Muscle of back (tissue), 3 donors: ENCODE measurements at regions not wholly inside any gene's neighbourhood (a gene's known extent, or its start where the extent isn't known, plus 50 kb on each side); places are given as distances from the start of the nearest gene placed in this dataset.

Experiments used
- DNase-seq, 3 donors: peaks; one replicate each; pipeline versions ENCODE4 v3.0.0 to v3.0.0-alpha.2; 2013

DNA sequence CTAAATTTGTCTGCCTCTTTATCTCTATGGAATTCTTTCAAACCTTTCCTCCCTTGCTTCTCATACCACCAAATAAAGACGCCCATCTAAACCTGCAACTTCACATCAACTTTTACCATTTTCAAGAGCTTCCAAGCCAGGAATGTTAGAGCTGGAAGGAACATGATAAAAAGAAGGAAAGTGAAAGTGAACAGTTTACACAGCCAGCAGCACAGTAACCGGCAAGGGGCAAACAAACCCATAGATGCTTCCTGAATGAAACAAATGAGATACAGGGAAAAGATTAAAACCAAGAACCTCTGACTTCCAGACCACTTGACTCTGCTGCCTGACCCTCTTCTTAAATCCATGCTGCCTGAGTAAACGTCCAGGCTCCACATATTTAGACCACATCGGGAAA, 231.1 kb upstream of the CA10 start:
- DNase-seq, result no peak

DNA sequence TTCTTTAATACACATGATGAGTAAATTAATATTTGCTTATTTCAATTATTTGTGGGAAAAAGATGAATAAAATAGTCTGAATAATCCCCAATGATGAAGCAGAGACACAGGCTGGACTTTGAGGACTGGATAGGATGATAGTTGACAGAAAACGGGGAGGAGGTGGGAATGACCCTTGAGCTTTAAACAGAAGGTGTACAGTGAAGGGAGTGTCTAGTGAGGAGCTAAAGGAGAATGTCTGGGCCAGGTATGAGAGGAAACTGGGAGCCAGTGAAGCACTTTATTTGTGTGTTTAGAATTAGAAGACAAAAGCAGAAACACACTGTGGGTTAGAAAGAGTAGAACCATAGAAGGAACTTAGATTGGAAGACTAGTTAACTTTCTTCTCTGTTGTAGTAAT, 230.4 kb upstream of the CA10 start:
- no peak for DNase-seq

DNA sequence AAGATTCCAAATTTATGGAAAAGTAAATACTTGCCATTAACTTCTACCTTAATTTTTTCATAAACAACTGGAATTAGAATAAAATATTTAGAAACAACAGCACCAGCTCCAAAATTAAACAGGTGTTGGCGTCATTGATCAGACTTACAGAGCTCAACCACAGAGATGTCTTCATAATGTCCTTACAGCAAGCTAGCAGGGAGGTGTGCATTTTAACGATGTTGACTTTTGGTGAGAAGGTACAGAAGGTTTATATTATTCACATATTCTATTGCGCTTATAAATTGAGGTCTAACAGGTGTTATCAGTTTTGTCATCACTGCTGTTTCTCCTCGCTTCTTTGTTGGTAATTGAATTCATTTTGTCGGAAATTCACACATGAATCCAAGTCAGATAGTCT, 226.2 kb upstream of the CA10 start:
- DNase-seq, result no peak

DNA sequence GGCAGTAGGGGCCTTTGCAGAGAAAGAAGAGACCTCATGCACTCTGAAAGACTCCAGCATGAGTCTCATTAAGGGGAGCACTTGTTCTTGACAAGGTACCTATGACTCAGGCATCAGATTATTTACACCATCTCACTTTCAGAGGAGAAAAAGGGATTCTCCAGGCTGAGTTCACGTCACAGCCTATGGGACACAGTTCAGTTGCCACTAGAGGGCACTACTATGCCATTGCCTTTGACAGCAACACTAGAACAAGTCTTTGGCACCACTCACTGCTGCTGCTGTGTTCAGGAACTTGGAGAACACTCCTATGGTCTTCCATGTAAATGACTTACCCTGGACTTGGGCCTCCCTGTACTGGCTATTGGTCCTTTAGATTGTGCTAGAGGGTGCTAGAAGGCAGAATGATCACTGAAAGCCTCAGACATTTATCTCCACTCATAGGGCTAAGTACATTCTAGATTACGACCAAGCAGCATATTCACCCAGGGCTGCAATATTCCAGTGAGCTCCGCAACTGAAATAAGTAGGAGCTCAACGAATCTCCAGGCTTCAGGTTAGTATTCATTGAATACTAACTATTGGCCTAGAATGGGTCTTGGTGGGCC, 225.1 kb upstream of the CA10 start:
- peak; percentile 34 to 61 (median 39) for DNase-seq

DNA sequence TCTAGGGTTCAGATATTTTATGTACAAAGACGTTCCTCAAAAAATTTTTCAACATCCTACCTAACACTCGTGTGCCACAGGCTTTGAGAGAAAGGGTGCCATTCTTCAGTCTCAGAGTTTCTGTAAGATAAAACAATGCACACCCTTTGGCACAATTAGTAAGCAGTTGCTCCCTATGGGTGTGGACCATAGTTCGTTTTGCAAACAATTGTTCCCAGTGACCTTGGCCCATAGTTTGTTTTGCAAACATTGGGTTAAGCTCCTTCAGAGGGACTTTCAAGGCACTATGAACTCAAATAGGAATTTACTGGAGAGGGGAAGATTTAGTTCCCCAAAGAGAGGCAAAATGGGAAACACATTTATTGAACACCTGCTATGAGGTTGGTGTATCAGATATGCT, 220.3 kb upstream of the CA10 start:
- no peak for DNase-seq

DNA sequence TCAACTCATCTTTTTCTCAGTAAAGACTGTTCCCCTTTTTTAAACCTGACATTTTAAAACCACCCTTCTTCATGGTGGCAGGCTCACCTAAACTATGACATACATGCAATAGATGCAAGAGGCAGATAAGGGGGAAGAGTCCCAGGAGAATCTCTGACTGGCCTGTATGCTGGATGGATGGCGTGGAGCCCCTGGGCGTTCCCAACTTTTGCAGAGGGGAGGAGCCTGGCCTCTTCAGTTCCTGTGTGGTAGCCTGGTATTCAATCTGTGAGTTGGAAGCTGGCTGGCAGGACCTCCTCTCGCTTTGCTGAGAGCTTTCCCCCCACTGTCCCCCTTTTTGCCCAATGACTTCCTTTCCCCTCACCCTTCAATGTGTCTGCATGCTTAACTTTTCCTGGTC, 217.6 kb upstream of the CA10 start:
- DNase-seq, result no peak

DNA sequence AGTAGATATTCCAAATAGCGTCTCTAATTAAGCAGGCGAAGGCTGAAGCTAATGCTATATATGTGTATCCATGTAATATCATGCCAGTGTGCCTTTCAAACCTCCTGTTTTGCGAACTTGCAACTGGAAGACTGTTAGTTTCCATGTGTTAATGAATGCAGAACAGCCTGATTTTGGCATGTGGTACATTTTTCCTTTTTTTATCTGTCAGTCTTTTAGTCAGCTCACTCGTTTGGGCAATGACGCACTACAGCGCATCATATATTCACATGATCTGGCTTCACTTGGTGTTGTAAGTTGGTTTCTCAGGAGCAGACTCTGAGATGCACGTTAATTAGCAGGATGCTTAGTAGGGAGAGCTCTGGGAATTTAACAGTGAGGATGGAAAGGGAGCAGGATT, 210.4 kb upstream of the CA10 start:
- no peak for DNase-seq

DNA sequence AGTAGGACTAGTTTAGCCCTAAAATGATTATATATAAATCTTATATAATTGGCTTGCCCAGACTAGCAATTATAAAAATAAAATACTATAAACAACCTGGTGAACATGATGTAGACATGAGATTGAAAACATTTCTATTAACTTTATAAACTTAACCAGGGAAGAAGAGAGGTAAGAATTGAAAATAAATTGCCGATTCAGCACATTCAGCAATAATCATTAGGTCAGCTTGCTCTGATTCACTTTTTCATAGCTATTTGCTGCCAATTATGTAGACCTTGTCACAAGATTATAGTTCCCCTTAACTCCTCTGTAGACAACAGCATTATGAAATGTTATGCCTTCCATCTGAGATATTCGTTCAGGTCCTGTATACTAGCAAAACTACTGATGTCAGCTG, 199.3 kb upstream of the CA10 start:
- DNase-seq, result no peak

DNA sequence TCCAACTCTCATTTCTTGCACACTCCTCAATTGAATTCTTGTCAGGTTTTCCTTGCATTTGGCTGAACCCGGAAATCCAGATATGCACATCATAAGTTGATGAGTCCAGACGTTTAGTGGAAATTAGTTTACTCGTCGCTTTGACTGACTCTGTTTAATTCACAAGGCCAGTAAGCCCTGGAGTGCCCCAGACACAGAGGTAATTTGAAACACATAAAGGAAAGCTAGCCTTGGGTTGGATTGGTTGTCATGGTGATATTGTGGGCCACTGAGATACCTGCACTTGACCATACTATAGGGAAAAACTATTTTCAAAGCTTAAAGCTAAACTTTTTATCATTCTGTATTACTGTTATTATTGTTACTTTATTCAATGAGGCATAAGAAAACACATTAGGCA, 178.3 kb upstream of the CA10 start:
- no peak for DNase-seq

DNA sequence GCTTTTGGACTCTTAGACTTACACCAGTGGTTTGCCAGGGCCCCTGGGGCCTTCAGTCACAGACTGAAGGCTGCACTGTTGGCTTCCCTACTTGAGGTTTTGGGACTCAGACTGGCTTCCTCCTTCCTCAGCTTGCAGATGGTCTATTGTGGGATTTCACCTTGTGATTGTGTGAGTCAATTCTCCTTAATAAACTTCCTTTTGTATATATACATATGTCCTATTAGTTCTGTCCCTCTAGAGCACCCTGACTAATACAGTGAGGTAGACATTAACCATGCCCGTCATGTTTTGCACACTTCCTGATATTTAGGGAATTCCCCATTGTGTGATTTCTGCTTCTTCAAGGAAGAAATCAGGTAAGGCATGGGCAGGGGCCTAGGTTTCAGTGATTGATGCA, 147.8 kb upstream of the CA10 start:
- no peak for DNase-seq

DNA sequence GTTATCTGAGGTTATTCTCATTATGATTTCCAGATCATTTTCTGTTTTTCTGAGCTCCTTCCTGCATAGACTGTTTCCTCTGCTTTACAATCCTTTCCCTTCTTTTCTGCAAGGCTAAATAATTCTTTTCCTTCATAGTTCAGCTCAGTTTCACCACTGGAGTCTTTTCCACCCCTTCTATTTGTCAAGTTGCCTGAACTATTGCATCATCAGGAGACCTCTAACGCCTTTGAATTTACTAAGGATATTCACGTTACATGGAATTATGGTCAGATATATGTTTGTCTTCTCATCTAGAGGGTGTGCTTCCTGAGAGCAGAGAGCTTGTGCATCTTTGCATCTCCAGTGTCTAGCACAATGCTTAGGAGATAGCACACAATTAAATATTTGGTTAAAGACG, 140.4 kb upstream of the CA10 start:
- DNase-seq, result no peak

DNA sequence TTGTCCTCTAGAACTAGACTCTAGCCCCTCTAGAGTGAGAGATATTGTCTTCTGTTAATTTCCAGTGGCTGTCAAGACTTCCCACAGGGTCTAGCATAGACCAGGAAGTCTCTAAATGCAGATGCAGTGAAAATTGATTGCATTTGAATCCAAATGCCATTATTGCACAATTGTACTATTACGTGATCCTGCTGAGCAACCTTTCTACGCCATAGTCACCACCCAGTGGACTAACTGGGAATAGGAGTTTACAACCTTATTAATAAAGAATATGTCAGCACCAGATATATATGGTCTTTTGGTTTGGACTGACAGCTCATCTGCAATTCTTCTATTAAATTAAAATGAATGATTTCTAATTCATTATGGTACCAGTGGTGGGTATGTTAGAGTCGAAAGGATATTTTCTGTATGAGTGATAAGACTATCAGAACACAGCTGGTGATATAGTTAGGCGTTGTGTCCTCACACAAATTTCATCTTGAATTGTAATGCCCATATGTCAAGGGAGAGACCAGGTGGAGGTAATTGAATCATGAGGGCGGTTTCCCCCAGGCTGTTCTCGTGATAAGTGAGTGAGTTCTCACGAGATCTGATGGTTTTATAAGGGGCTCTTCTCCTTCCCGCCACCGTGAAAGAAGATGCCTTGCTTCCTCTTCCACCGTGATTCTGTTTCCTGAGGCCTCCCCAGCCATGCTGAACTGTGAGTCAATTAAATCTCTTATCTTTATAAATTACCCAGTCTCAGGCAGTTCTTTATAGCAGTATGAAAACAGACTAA, 138.9 kb upstream of the CA10 start:
- DNase-seq, result no peak

DNA sequence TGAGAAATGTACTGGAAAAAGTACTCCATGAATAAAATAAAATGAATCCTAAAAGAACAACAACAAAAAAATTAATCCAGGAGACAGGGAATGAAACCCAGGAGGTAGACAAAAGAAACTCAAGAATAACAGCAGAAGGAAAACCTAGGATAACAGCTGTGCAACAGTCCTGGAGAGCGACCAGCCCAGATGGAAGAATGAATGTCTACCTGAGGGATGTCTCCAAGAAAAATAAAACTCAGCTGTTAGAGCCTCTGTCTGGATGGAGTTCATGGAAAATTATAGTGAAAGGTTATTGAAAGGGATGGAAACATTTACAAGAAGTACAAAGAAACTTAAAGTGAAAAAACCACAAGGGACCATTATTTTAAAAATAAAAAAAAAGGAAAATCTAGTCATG, 135.8 kb upstream of the CA10 start:
- peak; percentile 33 to 80 (median 37) for DNase-seq

DNA sequence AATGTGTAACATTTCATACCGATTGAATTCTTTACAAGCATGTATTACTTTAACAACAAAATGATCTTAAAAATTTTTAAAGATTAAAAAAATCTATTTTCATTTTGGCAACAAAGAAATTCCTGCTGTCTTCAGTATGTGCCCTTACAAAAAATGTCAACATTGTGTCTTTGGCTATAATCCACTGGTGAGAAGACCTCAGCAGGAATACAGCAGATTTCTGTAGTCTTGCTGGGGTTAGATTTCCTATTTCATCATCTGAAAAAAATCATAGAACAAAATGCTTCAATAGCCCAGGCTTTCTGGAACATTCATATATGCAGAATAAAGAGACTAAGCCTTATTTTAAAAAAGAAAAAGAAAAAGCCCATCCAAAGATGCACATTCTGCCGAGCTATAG, 129.1 kb upstream of the CA10 start:
- DNase-seq, result no peak

DNA sequence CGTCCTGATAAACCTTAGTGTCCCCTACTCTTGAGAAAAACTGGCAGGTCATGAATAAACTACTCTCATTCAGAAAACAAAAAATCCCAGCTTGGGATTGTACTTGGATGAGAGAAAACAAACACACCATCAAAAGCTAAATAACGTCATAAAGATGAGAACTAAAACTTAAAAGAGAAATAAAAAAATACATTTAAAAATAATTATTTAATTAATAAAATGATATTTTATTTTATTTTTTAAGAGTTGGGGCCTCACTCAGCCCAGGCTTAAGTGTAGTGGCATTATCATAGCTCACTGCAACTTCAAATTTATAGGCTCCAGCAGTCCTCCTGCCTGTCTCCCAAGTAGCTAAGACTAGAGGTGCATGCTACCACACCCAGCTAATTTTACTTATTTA, 125.4 kb upstream of the CA10 start:
- DNase-seq, result no peak

DNA sequence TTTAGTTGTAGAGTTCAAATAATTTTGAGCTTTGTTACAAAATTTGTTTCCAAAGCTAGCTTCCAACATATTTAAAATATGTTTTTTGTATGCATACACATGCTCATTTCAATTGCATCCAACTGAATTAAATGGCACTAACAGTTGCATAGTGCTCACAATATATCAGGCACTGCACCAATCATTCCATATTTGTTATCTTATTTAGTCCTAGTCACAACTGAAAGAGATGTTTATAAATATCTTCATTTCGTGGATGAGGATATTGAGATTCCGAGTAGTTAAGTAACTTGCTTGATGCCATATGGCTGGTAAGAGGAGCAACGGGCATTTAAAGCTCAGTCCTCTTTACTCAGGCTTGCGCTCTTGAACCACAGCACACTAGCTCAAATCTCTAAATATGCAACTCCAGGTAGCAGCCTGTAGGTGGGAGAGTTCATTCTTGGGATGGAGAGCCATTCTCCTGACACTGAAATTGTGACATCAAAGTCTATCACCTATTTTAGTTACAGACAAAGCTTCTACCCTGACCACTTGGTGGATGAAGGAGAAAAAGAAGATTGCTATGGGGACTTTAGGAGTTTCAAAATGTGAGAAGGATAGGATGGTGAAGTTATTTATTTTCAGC, 118.0 kb upstream of the CA10 start:
- DNase-seq, result no peak

DNA sequence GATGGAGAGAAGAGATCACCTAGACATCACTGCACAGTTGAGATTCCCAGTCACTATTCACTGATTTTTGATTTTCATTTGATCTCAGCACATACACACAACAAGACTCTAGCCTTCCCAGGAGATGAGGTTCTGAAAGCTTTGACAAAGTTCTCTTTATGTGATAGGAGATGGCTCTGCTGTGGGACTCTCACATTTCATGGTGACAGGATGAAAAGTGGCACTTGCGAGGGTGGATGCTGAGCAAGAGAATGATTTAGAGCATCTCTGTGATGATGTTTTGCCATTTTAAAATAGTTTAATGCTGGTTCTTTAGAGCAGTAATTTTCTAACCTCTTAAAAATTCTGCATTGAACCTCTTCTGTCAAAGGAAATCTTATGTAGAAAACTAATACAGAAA, 113.3 kb upstream of the CA10 start:
- DNase-seq, result no peak

DNA sequence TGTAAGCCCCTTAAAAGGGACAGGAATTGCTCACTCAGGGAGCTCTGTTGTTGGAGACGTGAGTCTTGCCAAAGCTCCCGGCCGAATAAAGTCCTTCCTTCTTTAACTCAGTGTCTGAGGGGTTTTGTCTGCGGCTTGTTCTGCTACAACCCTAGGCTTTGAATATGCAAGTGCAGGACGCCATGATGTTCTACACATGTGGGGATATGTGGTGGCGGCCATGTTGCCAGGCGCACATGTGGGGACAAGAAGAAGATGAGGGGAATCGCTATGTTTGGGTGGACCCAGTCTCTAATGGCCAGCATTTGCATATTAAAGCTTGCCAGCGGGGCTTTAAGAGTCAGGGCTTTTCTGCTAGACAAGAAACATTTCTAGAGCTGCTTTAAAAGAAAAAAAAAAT, 96.8 kb upstream of the CA10 start:
- no peak for DNase-seq

DNA sequence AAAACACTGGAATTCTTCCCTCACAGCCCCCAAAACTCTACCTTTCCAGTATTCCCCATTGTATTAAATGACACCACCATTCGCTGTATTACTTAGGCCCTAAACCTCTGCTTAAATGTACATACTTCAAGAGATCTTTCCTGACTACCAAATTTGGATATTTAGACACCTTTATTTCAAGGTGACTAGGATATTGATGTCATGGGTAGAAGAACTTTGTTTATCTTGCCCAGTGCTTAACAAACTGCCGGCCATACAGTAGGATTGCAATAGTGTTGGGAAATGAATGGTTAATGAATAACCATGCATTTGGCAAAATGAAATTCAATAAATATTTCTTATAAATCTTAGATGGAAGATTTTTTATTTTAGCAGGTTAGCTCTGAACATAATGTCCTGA, 86.2 kb upstream of the CA10 start:
- no peak for DNase-seq

DNA sequence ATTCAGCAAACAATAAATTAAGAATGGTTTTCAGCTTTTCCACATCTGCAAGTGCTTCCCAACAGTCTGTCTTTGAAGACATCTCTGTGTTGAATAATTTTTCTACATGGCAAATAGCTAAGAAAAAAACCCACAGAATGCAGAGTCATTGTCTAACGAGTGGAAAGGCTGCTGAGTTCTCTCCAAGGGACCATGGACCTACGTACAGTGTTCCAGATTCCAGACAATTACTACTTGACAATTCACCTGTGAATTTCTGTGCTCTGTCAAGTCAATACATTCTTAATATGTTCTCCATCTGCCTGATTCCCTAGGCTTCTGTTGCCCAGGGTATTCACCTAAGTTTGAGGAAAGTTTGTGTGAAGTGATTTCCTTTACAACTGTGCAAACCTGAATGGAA, 83.8 kb upstream of the CA10 start:
- DNase-seq, result no peak

DNA sequence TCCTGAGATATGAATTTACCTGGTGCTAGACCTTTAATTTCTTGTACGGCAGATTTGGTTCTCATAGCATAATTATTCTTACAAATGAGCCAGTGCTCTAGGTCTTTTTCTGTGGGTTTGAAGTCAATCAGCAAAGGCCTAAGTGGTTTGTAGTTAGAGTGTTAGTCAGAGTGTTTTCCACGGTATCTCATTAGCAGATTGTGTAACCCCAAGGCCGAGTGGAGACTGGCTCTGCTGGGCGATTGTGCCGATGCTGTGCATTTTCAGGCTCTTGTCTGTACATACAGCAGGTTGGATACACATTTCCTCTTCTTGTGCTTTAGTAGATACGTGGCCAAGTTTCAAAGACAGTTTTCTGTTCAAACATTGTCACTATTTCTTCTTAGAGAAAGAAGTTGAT, 78.6 kb upstream of the CA10 start:
- DNase-seq, result no peak

DNA sequence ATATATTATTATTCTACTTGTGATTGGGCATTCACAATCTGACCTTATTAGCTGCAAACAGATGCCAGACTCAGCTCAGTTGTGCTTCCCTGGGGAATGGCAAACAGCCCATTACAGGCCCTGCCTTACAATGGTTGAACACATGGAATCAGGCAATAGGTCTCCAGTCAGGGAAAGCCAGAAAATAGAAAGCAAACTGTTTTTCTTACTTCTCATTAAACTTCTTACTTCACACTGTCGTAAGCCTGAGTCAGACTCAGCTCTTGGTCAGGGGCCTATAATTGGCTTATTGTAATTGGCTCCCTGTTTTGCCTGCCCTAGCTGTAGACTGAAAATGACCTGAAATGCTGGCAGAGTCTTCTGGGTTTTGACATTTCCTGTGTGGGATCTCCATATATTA, 77.0 kb upstream of the CA10 start:
- no peak for DNase-seq

DNA sequence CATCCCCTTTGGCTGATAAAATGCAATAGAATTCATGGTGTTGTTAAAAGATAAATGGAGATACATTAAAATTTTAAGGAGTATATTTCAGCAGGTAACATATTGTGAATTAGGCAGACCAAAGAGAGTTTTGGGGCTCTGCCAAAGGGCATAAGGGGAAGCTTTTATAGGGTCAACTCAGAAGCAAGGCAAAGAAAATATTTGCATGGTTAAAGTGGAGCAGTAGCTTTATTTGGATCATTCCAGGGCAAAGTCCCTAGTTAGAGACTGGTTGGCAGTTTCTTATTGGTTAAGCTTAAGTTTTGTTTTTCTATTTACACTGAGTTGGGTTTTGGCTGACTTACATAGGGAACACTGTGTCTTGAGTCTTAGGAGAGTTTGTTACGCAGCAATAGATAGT, 75.1 kb upstream of the CA10 start:
- DNase-seq, result no peak

DNA sequence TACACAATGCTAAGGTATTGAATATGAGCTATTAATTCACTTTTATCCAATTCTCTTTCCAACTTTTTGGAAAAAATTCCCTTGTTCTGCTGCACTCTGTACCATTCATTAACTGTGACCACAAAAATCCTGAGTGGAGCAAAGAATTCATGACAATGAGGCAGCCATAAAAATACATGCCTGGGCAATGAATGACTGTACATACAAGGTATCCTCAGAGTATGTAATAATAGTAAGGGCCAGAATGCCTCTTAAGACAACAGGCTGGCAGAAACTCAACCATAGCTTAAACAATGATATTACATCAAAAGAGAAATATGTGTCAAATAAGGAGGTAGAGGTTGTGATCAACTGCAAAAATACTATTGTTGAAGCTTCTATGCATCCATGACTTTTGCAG, 74.7 kb upstream of the CA10 start:
- DNase-seq, result no peak
